GM23248 (cell line): ENCODE measurements at regions not wholly inside any gene's neighbourhood (a gene's known extent, or its start where the extent isn't known, plus 50 kb on each side); places are given as distances from the start of the nearest gene placed in this dataset.

Experiments
- EZH2 ChIP-seq: fragments of 200-600 bp; sonication (generic); IDR thresholded peaks from 2 replicates; pipeline ENCODE4 v1.6.1; 2018; ENCODE audit warnings: antibody characterized with exemption, mild to moderate bottlenecking; ENCODE audit not compliant: insufficient read depth, poor library complexity, severe bottlenecking
- EZH2phosphoT487 ChIP-seq: fragments of 200-600 bp; sonication (generic); IDR thresholded peaks from 2 replicates; pipeline ENCODE4 v1.6.1; 2018; ENCODE audit warnings: antibody characterized with exemption, moderate library complexity, mild to moderate bottlenecking, low read depth; ENCODE audit not compliant: insufficient read depth

- TF ChIP-seq EZH2phosphoT487 (no peak), EZH2 (no peak)
These were observed 153.8 kb upstream of the COL1A2 start for GRCh38 chr7:94240902-94241301.
